HepG2 (cell line): ENCODE measurements at regions not wholly inside any gene's neighbourhood (a gene's known extent, or its start where the extent isn't known, plus 50 kb on each side); places are given as distances from the start of the nearest gene placed in this dataset.

ENCODE experiments used
- ATF7-NPFF ChIP-seq: sonication (generic); formaldehyde crosslinking; IDR thresholded peaks from 2 replicates; pipeline ENCODE4 v1.8.1; 2023; ENCODE audit warnings: mild to moderate bottlenecking, low read depth, missing genetic modification reagents, moderate library complexity
- HES4 ChIP-seq: sonication (generic); formaldehyde crosslinking; IDR thresholded peaks from 2 replicates; pipeline ENCODE4 v1.9.0; 2021; ENCODE audit warnings: mild to moderate bottlenecking, missing genetic modification reagents, borderline replicate concordance
- NCOA5 ChIP-seq: sonication (generic); formaldehyde crosslinking; IDR thresholded peaks from 2 replicates; pipeline ENCODE4 v1.4.0; 2020; ENCODE audit warnings: missing genetic modification reagents
- PRPF4 ChIP-seq: fragments of 200-400 bp; formaldehyde crosslinking; IDR thresholded peaks from 2 replicates; pipeline ENCODE4 v1.6.1; 2016; ENCODE audit warnings: low read length, low read depth; ENCODE audit not compliant: poor library complexity, severe bottlenecking
- RAD51 ChIP-seq: fragments of 450-650 bp; IDR thresholded peaks from 2 replicates; pipeline ENCODE4 v1.6.1; 2016; ENCODE audit warnings: borderline replicate concordance
- ZFP37 ChIP-seq: sonication (generic); formaldehyde crosslinking; IDR thresholded peaks from 2 replicates; pipeline ENCODE4 v1.4.0; 2020; ENCODE audit warnings: missing genetic modification reagents, borderline replicate concordance
- ZNF850 ChIP-seq: sonication (generic); formaldehyde crosslinking; conservative IDR thresholded peaks from 2 replicates; pipeline ENCODE4 v1.9.0; 2021; ENCODE audit warnings: mild to moderate bottlenecking, missing genetic modification reagents
- TF ChIP-seq, protein P1 (sequence below): sonication (generic); formaldehyde crosslinking; IDR thresholded peaks from 2 replicates; pipeline ENCODE4 v1.5.0; 2020; ENCODE audit warnings: mild to moderate bottlenecking, missing genetic modification reagents, moderate library complexity
- TF ChIP-seq, protein P2 (sequence below): sonication (generic); formaldehyde crosslinking; IDR thresholded peaks from 2 replicates; pipeline ENCODE4 v1.9.0; 2021; ENCODE audit warnings: missing genetic modification reagents, mild to moderate bottlenecking, borderline replicate concordance
- TF ChIP-seq, protein P3 (sequence below): sonication (generic); formaldehyde crosslinking; IDR thresholded peaks from 2 replicates; pipeline ENCODE4 v1.4.0; 2020; ENCODE audit warnings: mild to moderate bottlenecking, missing genetic modification reagents

DNA sequence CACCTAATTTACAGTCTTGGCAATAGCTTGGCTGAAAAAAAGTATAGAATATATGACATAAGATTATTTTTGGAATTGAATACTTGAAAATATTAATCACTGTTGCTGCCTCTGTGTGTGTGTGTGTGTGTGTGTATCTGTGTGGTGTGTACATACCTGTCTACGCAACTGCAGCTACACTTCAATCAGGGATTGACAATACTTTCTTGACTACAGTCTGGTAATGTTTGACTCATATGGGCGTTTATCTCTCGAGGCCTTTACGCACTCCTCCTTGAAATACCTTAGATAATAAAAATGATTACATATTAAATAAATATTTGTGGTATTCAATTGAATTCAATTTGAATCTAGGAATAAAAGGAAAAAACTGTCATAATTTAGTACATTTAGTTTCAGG is 565.2 kb downstream of the PCDH18 start:
- TF ChIP-seq, protein P1, sequence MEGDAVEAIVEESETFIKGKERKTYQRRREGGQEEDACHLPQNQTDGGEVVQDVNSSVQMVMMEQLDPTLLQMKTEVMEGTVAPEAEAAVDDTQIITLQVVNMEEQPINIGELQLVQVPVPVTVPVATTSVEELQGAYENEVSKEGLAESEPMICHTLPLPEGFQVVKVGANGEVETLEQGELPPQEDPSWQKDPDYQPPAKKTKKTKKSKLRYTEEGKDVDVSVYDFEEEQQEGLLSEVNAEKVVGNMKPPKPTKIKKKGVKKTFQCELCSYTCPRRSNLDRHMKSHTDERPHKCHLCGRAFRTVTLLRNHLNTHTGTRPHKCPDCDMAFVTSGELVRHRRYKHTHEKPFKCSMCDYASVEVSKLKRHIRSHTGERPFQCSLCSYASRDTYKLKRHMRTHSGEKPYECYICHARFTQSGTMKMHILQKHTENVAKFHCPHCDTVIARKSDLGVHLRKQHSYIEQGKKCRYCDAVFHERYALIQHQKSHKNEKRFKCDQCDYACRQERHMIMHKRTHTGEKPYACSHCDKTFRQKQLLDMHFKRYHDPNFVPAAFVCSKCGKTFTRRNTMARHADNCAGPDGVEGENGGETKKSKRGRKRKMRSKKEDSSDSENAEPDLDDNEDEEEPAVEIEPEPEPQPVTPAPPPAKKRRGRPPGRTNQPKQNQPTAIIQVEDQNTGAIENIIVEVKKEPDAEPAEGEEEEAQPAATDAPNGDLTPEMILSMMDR (CRISPR knock-in tag), result no peak
- no peak for TF ChIP-seq RAD51
- TF ChIP-seq NCOA5, result no peak
- TF ChIP-seq, protein P2, sequence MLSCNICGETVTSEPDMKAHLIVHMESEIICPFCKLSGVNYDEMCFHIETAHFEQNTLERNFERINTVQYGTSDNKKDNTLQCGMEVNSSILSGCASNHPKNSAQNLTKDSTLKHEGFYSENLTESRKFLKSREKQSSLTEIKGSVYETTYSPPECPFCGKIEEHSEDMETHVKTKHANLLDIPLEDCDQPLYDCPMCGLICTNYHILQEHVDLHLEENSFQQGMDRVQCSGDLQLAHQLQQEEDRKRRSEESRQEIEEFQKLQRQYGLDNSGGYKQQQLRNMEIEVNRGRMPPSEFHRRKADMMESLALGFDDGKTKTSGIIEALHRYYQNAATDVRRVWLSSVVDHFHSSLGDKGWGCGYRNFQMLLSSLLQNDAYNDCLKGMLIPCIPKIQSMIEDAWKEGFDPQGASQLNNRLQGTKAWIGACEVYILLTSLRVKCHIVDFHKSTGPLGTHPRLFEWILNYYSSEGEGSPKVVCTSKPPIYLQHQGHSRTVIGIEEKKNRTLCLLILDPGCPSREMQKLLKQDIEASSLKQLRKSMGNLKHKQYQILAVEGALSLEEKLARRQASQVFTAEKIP (CRISPR knock-in tag), result no peak
- TF ChIP-seq ZFP37 (CRISPR knock-in tag), result no peak
- no peak for TF ChIP-seq PRPF4
- TF ChIP-seq ATF7-NPFF, result no peak
- TF ChIP-seq, protein P3, sequence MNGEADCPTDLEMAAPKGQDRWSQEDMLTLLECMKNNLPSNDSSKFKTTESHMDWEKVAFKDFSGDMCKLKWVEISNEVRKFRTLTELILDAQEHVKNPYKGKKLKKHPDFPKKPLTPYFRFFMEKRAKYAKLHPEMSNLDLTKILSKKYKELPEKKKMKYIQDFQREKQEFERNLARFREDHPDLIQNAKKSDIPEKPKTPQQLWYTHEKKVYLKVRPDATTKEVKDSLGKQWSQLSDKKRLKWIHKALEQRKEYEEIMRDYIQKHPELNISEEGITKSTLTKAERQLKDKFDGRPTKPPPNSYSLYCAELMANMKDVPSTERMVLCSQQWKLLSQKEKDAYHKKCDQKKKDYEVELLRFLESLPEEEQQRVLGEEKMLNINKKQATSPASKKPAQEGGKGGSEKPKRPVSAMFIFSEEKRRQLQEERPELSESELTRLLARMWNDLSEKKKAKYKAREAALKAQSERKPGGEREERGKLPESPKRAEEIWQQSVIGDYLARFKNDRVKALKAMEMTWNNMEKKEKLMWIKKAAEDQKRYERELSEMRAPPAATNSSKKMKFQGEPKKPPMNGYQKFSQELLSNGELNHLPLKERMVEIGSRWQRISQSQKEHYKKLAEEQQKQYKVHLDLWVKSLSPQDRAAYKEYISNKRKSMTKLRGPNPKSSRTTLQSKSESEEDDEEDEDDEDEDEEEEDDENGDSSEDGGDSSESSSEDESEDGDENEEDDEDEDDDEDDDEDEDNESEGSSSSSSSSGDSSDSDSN (CRISPR knock-in tag), result no peak
- TF ChIP-seq ZNF850 (CRISPR knock-in tag), result no peak
- no peak for TF ChIP-seq HES4
